Kidney (tissue), 13 donors: ENCODE measurements at regions not wholly inside any gene's neighbourhood (a gene's known extent, or its start where the extent isn't known, plus 50 kb on each side); places are given as distances from the start of the nearest gene placed in this dataset.

Experiments used
- DNase-seq, 5 donors: peaks; one replicate each; pipeline ENCODE4 v3.0.0-alpha.2; 2013 to 2020
- FAIRE-seq: peaks from 2 replicates; lab custom pipeline; 2012; peaks lifted over from hg19 to GRCh38; lab: Jason Lieb, UNC
- H3K27ac ChIP-seq, 2 donors: one replicate each; pipeline ENCODE4 v1.7.0; 2013; ENCODE audit warnings: low read depth in 2 of 2, low read length in 2 of 2, inconsistent platforms in 1 of 2
- H3K27me3 ChIP-seq: one replicate; pipeline ENCODE4 v1.7.1; 2013; ENCODE audit warnings: low read length, inconsistent platforms; ENCODE audit not compliant: control insufficient read depth, insufficient read depth
- H3K36me3 ChIP-seq, 3 donors: one replicate each; pipeline versions ENCODE4 v1.7.0 to v1.7.1; 2013; ENCODE audit warnings: low read length in 3 of 3, control low read depth in 1 of 3, inconsistent platforms in 1 of 3; ENCODE audit not compliant: insufficient read depth in 3 of 3, control insufficient read depth in 2 of 3
- H3K4me1 ChIP-seq, 3 donors: one replicate each; pipeline versions ENCODE4 v1.7.0 to v1.7.1; 2013; ENCODE audit warnings: low read length in 3 of 3, inconsistent platforms in 1 of 3, low read depth in 1 of 3; ENCODE audit not compliant: control insufficient read depth in 2 of 3, insufficient read depth in 2 of 3
- H3K4me3 ChIP-seq, 3 donors: one replicate each; pipeline versions ENCODE4 v1.7.0 to v1.8.1; 2013; ENCODE audit warnings: low read length in 3 of 3, control low read depth in 1 of 3, inconsistent platforms in 1 of 3
- H3K9ac ChIP-seq, 3 donors: one replicate each; pipeline versions ENCODE4 v1.7.0 to v1.7.1; 2013; ENCODE audit warnings: low read length in 3 of 3, control low read depth in 1 of 3, inconsistent platforms in 1 of 3
- H3K9me3 ChIP-seq, 3 donors: one replicate each; pipeline versions ENCODE4 v1.7.0 to v1.7.1; 2013; ENCODE audit warnings: low read length in 3 of 3, control low read depth in 1 of 3, inconsistent platforms in 1 of 3; ENCODE audit not compliant: control insufficient read depth in 2 of 3, insufficient read depth in 1 of 3
- CTCF ChIP-seq: IDR thresholded peaks from 3 replicates; pipeline ENCODE4 v1.5.1; 2012; ENCODE audit warnings: mild to moderate bottlenecking, moderate library complexity, borderline replicate concordance; ENCODE audit not compliant: insufficient read depth; ENCODE audit errors: extremely low read depth
- intact Hi-C: fragments of 100-400 bp; cut with DNase I; formaldehyde crosslinking; loops from one replicate; pipeline ENCODE4 v1.11.1; 2022
- donor health status: control.
- donor health status: control.
- donor health status: control.
- donor health status: control.
- donor health status: control.
- donor health status: DM: yes; HTN: yes; CAD: no.
- donor health status: Normal renal cell carcinoma (clear cell type).

GRCh38 chr2:234745347-234745746 lies 206.5 kb upstream of the SH3BP4 start:
- Histone ChIP-seq H3K36me3 (no peaks in the 10 kb centered on the region), H3K27me3 (no peaks in the 10 kb centered on the region), H3K27ac (no peak overlapping the region), H3K9me3 (no peaks in the 10 kb centered on the region), H3K4me3 (no peak overlapping the region), H3K4me1 (no peaks in the 10 kb centered on the region), H3K9ac (no peak overlapping the region)
- no peak for FAIRE-seq
- TF ChIP-seq CTCF: no peak
- no peak for DNase-seq
- intact Hi-C loops: no loop called here

- H3K36me3 ChIP-seq: no peaks in the 10 kb centered on the region
- TF ChIP-seq CTCF: no peak
- H3K27me3 ChIP-seq: no peaks in the 10 kb centered on the region
- intact Hi-C loops: no loop called here
- H3K27ac ChIP-seq: no peak overlapping the region
- FAIRE-seq (no peak), DNase-seq (no peak)
- no peaks in the 10 kb centered on the region for H3K9me3 ChIP-seq
- H3K4me1 ChIP-seq: no peaks in the 10 kb centered on the region
- no peak overlapping the region for H3K4me3 ChIP-seq
- no peak overlapping the region for H3K9ac ChIP-seq
These were observed 209.8 kb upstream of the SH3BP4 start for GRCh38 chr2:234741976-234742375.

DNA sequence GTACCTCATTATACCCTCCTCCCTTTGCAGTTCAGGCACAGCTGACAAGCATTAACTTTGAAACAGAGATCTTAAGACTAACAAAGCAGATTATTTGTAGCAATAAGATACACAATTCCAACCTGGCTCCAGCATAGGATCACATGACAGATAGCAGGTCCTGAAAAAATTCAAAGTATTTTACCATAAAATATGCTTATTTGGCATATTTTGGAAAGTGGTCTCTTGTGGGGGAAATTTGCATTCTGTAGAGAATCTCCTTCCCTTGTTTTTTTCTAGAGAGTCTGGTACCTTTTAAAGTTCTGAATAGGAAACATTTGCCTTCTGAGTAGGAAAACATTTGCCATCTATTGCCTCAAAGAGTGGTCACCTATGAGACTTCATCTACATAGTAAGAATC lies 212.8 kb upstream of the SH3BP4 start:
- peaks cover 0 to 5% (median 3%) of the 10 kb centered on the region in 3 donors for H3K9me3 ChIP-seq
- no peaks in the 10 kb centered on the region for H3K27me3 ChIP-seq
- no peak overlapping the region for H3K4me3 ChIP-seq
- no peak overlapping the region for H3K9ac ChIP-seq
- no peak overlapping the region for H3K27ac ChIP-seq
- DNase-seq (no peak), FAIRE-seq (no peak)
- intact Hi-C loops: no loop called here
- TF ChIP-seq CTCF: no peak
- no peaks in the 10 kb centered on the region for H3K4me1 ChIP-seq
- no peaks in the 10 kb centered on the region for H3K36me3 ChIP-seq

DNA sequence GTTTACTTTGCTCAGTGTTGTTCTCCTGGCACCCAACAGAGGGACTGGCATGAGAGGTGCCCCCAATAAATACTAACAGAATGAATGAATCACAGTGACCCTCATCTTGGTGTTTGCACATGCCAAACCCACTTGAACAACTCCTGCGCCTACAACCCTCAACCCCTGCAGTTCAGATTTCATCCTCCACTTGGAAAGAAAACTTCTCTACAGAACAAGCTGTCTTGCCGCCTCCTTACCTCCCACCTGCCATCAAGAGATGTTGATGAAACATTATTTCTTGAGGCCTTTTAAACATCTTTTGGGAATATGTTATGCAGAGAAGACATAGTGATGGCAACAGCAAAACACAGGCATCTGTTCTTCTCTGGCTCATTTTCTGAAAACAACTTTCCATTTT lies 216.0 kb upstream of the SH3BP4 start:
- no peak for TF ChIP-seq CTCF
- intact Hi-C loops: no loop called here
- no peaks in the 10 kb centered on the region for H3K27me3 ChIP-seq
- no peak for FAIRE-seq
- no peaks in the 10 kb centered on the region for H3K4me1 ChIP-seq
- peaks cover 0 to 5% (median 3%) of the 10 kb centered on the region in 3 donors for H3K9me3 ChIP-seq
- no peak overlapping the region for H3K27ac ChIP-seq
- H3K4me3 ChIP-seq: no peak overlapping the region
- DNase-seq: no peak
- no peaks in the 10 kb centered on the region for H3K36me3 ChIP-seq
- H3K9ac ChIP-seq: no peak overlapping the region
